ENCODE measurements at regions not wholly inside any gene's neighbourhood (a gene's known extent, or its start where the extent isn't known, plus 50 kb on each side); places are given as distances from the start of the nearest gene placed in this dataset.
"Not testable (repeated sequence)": the region's sequence is repeated elsewhere in the genome, so short reads cannot be mapped to it uniquely, and the experiment has no call there.

DNA sequence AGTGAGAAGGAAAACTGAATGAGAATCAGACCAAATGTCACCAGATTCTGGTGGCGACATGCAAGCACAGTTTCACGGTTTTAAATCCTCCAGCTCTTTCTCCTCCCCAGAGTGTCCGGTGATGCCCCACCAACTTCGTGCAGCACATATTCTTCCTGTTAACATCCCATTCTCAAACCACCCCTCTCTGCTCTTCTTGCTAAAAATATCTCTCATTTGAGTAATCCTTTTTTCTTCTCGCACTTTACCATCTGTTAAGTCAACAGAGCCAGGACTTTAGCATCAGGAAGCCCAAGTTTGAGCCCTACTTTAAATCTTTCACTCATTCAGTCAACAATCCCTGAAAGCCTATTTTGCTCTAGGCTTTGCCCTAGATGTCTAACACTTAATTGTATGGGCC is 68.2 kb upstream of the VGLL4 start:
- DNase-seq = no peak

DNA sequence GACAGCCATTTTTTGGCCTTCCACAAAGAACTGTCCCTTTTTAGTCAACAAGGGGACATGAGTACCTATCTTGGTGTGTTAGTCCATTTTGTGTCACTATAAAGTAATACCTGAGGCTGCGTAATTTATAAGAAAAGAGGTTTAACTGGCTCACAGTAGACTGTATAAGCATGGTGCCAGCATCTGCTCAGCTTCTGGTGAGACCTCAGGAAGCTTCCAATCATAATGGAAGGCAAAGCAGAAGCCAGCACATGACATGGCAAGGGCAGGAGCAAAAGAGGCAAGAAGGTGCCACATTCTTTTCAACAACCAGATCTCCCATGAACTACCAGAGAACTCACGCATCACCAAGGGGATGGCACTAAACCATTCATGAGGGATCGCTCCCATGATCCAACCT is 66.1 kb upstream of the VGLL4 start:
- DNase-seq = no peak

DNA sequence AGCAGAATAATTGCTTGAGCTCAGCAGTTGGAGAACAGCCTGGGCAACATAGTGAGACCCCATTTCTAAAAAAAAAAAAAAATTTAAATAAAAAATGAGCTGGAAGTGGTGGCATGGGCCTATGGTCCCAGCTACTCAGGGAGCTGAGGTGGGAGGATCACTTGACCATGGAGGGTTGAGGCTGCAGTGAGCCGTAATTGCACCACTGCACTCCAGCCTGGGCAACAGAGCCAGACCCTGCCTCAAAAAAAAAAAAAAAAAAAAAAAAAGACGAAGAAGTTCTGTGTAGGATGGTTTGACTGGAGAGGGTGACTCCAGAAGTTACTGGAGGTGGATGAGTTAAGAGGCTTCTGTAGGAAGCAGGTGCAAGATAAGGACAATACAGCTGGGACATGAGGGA is 63.4 kb upstream of the VGLL4 start:
- DNase-seq = not testable (repeated sequence)

DNA sequence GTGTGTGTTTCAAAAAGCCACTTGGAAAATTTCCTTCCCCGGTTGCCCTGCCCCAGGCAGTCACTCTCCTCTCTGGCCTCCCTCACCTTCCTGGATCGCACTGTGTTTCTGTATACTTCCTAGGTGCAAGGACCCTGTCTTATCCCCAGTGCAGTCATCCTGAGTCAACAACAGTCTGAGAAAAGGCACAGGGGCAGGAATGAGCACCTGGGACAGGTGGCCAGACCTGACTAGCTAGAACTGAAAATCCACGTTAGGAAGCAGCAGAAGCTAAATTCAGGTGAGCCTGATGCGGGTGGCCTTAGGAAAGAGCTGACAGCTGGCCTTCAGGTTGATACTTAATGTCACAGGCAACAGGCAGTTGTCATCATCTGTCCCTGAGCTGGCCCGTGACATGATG is 62.9 kb upstream of the VGLL4 start:
- DNase-seq = no peak

DNA sequence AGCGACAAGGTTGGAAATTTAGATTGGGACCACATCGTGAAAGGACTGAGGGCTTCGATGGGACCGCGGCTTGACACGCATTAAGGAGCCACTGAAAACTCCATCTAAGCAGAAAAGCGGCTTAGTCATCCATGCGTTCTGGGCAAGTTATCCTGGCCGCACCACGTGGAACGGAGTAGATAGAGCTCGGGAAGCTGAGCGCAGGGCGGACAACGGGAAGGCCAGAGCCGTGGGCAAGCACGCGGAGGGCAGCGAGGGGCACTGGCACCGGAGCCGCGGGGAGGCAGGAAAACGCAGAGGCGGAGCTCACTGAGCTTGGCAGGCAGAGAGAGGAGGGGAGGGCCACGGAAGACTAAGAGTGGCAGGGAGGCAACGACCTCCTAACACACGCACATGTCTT is 61.3 kb upstream of the VGLL4 start:
- no peak for DNase-seq

DNA sequence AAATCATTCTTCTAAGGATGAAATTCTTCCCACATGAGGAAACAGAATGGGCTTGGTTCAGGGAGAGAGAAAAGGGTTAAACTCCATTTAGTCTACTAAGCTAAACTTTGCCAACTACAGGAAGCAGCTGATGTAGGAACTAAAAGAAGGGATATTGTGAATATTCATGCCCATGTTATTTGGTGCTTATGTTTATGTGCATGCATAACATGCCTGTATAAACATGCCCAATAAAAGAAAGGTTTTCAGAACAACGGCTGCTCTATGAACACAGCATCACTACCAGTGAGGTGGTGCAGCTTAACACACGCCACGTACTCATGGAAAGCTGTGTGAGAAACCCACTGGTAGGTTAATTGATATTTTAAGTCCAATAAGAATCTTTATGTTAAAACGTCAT is 59.4 kb upstream of the VGLL4 start:
- DNase-seq = no peak

DNA sequence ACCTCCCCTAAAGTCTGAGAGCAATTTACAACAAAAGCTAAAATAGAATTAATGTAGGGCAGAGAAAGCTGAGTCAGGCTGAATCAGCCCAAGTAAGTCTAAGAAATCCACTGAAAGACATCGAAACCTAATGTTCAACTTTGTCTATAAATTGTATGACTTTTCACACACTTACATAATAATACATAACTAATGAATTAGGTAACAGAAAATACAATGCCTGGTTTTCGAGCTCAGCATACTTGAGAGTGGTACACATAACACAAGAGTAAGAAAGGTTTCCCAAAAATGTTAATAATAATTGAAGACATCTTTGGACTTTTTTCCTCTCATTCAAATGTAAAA is 55.3 kb upstream of the VGLL4 start:
- DNase-seq = no peak

DNA sequence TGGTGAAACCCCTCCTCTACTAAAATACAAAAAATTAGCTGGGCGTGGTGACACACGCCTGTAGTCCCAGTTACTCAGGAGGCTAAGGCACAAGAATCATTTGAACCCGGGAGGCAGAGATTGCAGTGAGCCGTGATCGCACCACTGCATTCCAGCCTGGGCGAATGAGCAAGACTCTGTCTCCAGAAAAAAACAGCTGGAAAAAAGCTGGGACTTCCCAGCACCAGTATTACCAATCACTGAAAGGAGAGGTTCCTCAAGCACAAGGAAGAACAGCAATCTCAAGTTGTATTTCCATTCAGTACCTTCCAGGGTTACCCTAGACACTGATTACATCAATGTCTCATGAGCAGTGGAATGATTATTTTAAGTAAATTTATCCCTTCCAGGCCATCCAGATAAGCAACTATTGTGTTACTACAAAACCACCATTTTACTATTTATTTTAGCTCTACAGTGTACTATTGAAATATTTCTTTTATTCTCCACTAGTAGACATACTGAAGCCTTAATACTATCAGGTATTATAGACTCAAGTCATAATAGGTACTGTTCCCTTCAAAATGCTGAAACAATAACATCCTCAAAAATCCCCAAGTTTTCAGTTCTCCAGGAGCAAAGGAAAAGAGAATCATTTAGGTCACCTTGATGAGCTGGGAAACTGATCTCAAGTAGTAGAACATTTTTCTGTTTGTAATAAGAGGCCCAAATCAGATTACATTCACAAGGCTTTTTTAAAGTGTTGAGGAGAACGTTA is 54.8 kb upstream of the VGLL4 start:
- no peak for DNase-seq

DNA sequence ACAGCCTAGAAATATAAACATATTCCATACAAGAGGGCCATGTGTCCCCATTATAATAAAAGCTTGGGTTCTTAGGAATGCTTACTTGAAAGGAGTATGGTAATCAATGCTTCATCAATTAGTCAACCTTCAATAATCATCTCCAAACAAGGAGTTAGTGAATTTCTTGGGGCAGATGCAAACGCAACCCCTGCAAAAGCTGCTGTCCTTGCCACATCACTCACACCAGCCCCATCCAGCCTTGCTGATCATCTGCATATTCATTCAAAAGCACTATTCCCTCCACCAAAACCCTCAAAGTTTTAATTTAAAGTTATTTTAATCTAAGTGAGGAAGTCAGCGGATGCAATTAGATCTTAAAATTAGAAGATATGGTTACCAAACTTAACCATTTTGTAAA is 54.0 kb upstream of the VGLL4 start:
- no peak for DNase-seq

DNA sequence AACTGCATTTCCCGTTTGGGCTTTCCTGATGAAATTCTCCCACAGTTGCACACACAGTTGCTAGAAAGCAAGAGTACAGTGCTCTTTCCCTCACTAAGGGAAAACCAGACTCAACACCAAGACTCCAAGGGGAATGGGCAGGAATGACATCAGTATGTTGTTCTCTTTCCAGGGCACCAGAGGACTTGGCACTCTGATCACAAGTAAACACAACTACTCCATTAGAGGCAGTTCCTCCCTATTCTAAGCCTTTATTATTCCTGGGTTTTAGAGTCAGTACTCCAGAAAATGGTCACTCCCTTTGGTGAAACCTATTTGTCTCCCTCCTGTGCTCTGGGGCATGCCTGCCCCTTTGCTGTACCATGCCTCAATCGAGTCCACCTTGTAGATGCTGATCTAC is 52.3 kb upstream of the VGLL4 start:
- no peak for DNase-seq

All from NCI-H748 treated with DMSO at 0.1 percent for 48 hours (cell line).